ENCODE measurements at regions not wholly inside any gene's neighbourhood (a gene's known extent, or its start where the extent isn't known, plus 50 kb on each side); places are given as distances from the start of the nearest gene placed in this dataset.

- intact Hi-C loops (cut with DNase I): no loop called here
- Histone ChIP-seq H3K36me3 (replicated peaks in 1 of 2) (no peaks in the 10 kb centered on the region), H3K9me3 (replicated peaks in 1 of 3) (no peaks in the 10 kb centered on the region), H3K27ac (peak overlapping the region in 1 of 5 donors; percentile 17), H3K4me1 (replicated peaks in 1 of 2) (no peaks in the 10 kb centered on the region), H3K27me3 (peaks cover 13% of the 10 kb centered on the region), H3K4me3 (no peak overlapping the region)
- DNase-seq: no peak
- no peak for TF ChIP-seq POLR2A (IDR thresholded peaks at IDR 0.05)
- no peak for TF ChIP-seq CTCF (IDR thresholded peaks at IDR 0.05)
- 51 to 55% (median 53%) methylated on average over 19 to 45 of the region's 45 CpGs for WGBS, 4 donors
Measured at GRCh38 chr11:116500026-116500946, 272.5 kb downstream of the BUD13 start.

- Histone ChIP-seq H3K4me1 (replicated peaks in 1 of 2) (no peaks in the 10 kb centered on the region), H3K4me3 (no peak overlapping the region), H3K9me3 (replicated peaks in 1 of 3) (no peaks in the 10 kb centered on the region), H3K27ac (no peak overlapping the region), H3K36me3 (replicated peaks in 1 of 2) (no peaks in the 10 kb centered on the region), H3K27me3 (peaks cover 13% of the 10 kb centered on the region)
- intact Hi-C loops (cut with DNase I): no loop called here
- DNase-seq: peak; percentile 48 to 85 (median 65)
- no peak for TF ChIP-seq POLR2A (IDR thresholded peaks at IDR 0.05)
- TF ChIP-seq CTCF (IDR thresholded peaks at IDR 0.05): peak in 5 of 6 experiments; percentile 28 to 55 (median 47)
- WGBS, 4 donors: 27 to 35% (median 32%) methylated on average over 16 to 17 of the region's 17 CpGs
Measured at GRCh38 chr11:116499396-116500003, 273.3 kb downstream of the BUD13 start.

GRCh38 chr11:116498161-116498560 is 274.6 kb downstream of the BUD13 start:
- intact Hi-C loops (cut with DNase I): no loop called here

More at GRCh38 chr11:116498161-116498560, 274.6 kb downstream of the BUD13 start:
- TF ChIP-seq POLR2A (IDR thresholded peaks at IDR 0.05): no peak
- no peak for TF ChIP-seq CTCF (IDR thresholded peaks at IDR 0.05)
- peaks cover 13% of the 10 kb centered on the region for H3K27me3 ChIP-seq
- WGBS, 4 donors: 72 to 82% (median 75%) methylated on average over 5 to 6 of the region's 6 CpGs
- no peaks in the 10 kb centered on the region for H3K9me3 ChIP-seq (replicated peaks in 1 of 3)
- H3K4me1 ChIP-seq (replicated peaks in 1 of 2): no peaks in the 10 kb centered on the region
- H3K27ac ChIP-seq: no peak overlapping the region
- no peaks in the 10 kb centered on the region for H3K36me3 ChIP-seq (replicated peaks in 1 of 2)
- no peak overlapping the region for H3K4me3 ChIP-seq
- no peak for DNase-seq
